B cell (primary cell): ENCODE measurements at regions not wholly inside any gene's neighbourhood (a gene's known extent, or its start where the extent isn't known, plus 50 kb on each side); places are given as distances from the start of the nearest gene placed in this dataset.
"Not testable (repeated sequence)": the region's sequence is repeated elsewhere in the genome, so short reads cannot be mapped to it uniquely, and the experiment has no call there.

Experiments
- ATAC-seq: fragments of 200-7000 bp; cut with Tn5 transposase; one replicate; pipeline ENCODE4 v1.10.0; 2021; ENCODE audit warnings: low read depth, mild to moderate bottlenecking, moderate number of reproducible peaks, moderate library complexity
- CTCF ChIA-PET: fragments of 350-600 bp; sonication (Branson Sonifier 250); formaldehyde crosslinking; loops from one replicate; lab custom pipeline; 2021; ENCODE audit warnings: antibody characterized with exemption, inconsistent platforms; lab: Charles Lee
- POLR2A ChIA-PET: fragments of 350-600 bp; sonication (Branson Sonifier 250); formaldehyde crosslinking; loops from one replicate; lab custom pipeline; 2021; ENCODE audit warnings: antibody characterized with exemption; lab: Charles Lee
- DNase-seq: peaks from one replicate; pipeline ENCODE4 v3.0.0; 2013
- H2AFZ ChIP-seq: 2 replicates; pipeline ENCODE4 v1.6.1; 2012; ENCODE audit warnings: mild to moderate bottlenecking, low read depth, low read length; ENCODE audit not compliant: insufficient read depth, poor library complexity, severe bottlenecking
- H3K27ac ChIP-seq, 2 donors: 1 replicate in 1 of 2; 2 replicates in 1 of 2; pipeline ENCODE4 v1.5.1; 2012 to 2013; ENCODE audit warnings: low read length in 2 of 2, mild to moderate bottlenecking in 2 of 2, moderate library complexity in 1 of 2
- H3K27me3 ChIP-seq, 4 experiments: fragments of 200-600 bp in 1 of 4; sonication (generic) in 1 of 4; replicated peaks in 1 of 4; 1 replicate in 2 of 4; 2 replicates in 2 of 4; pipeline versions ENCODE4 v1.6.1 to v1.7.0; 2013 to 2016; ENCODE audit warnings: low read length in 3 of 4, mild to moderate bottlenecking in 2 of 4, mixed read lengths in 1 of 4, moderate library complexity in 1 of 4; ENCODE audit not compliant: insufficient read depth in 4 of 4, control insufficient read depth in 3 of 4; ENCODE audit errors: control extremely low read depth in 1 of 4
- H3K36me3 ChIP-seq, 2 experiments: replicated peaks in 1 of 2; 1 replicate in 1 of 2; 2 replicates in 1 of 2; pipeline versions ENCODE4 v1.6.1 to v1.7.1; 2013; ENCODE audit warnings: low read length in 1 of 2; ENCODE audit not compliant: insufficient read depth in 2 of 2, control insufficient read depth in 1 of 2; ENCODE audit errors: control extremely low read depth in 1 of 2, extremely low read depth in 1 of 2
- H3K4me1 ChIP-seq, 2 donors: fragments of 200-600 bp in 1 of 2; sonication (generic) in 1 of 2; 1 replicate in 1 of 2; 2 replicates in 1 of 2; pipeline versions ENCODE4 v1.5.1 to v1.6.1; 2013 to 2017; ENCODE audit warnings: low read length in 2 of 2; ENCODE audit not compliant: control insufficient read depth in 2 of 2, insufficient read depth in 2 of 2
- H3K4me2 ChIP-seq: replicated peaks from 2 replicates; pipeline ENCODE3; 2012; ENCODE audit warnings: mild to moderate bottlenecking, low read depth, low read length; ENCODE audit not compliant: poor library complexity, severe bottlenecking
- H3K4me3 ChIP-seq, 5 experiments: fragments of 200-600 bp in 1 of 5; sonication (generic) in 1 of 5; 1 replicate in 3 of 5; 2 replicates in 2 of 5; pipeline versions ENCODE4 v1.5.1 to v1.7.0; 2011 to 2016; ENCODE audit warnings: low read length in 4 of 5, mild to moderate bottlenecking in 4 of 5, low read depth in 2 of 5, control low read depth in 1 of 5, moderate library complexity in 1 of 5; ENCODE audit not compliant: insufficient read depth in 1 of 5; ENCODE audit errors: control extremely low read depth in 1 of 5, extremely low read depth in 1 of 5
- H3K79me2 ChIP-seq: fragments of 200-600 bp; sonication (generic); one replicate; pipeline ENCODE4 v1.6.0; 2016; ENCODE audit warnings: low read length; ENCODE audit not compliant: control insufficient read depth, insufficient read depth
- H3K9ac ChIP-seq: fragments of 200-600 bp; sonication (generic); 2 replicates; pipeline ENCODE4 v1.6.1; 2017; ENCODE audit warnings: mild to moderate bottlenecking, low read length, moderate library complexity
- H3K9me3 ChIP-seq, 3 donors: one replicate each; pipeline versions ENCODE4 v1.6.1 to v1.7.1; 2013; ENCODE audit warnings: low read length in 2 of 3; ENCODE audit not compliant: control insufficient read depth in 2 of 3, insufficient read depth in 1 of 3; ENCODE audit errors: control extremely low read depth in 1 of 3
- H4K20me1 ChIP-seq: 2 replicates; pipeline ENCODE4 v1.6.0; 2012; ENCODE audit warnings: mild to moderate bottlenecking, low read length; ENCODE audit not compliant: insufficient read depth, control insufficient read depth, poor library complexity, severe bottlenecking
- H3K27ac Mint-ChIP-seq: one replicate; pipeline ENCODE4 v1.8.0; 2021; ENCODE audit warnings: mixed read lengths
- H3K27me3 Mint-ChIP-seq: one replicate; pipeline ENCODE4 v1.8.0; 2021; ENCODE audit warnings: mixed read lengths
- H3K4me1 Mint-ChIP-seq: one replicate; pipeline ENCODE4 v1.8.0; 2021; ENCODE audit warnings: mixed read lengths
- H3K4me3 Mint-ChIP-seq: one replicate; pipeline ENCODE4 v1.8.0; 2021; ENCODE audit warnings: mixed read lengths
- H3K9me3 Mint-ChIP-seq: one replicate; pipeline ENCODE4 v1.8.0; 2022; ENCODE audit warnings: mixed read lengths; ENCODE audit not compliant: insufficient read depth
- EZH2 ChIP-seq: IDR thresholded peaks from 2 replicates; pipeline ENCODE4 v1.6.1; 2012; ENCODE audit warnings: borderline replicate concordance, low read depth, mild to moderate bottlenecking, moderate library complexity, low read length; ENCODE audit not compliant: insufficient read depth, poor library complexity, severe bottlenecking
- WGBS: methylation state at CpG from one replicate; pipeline ENCODE4 v1.1.5; 2013; ENCODE audit warnings: missing lambda C conversion rate; ENCODE audit not compliant: insufficient coverage; 5-methylcytosine and 5-hydroxymethylcytosine counted together
- intact Hi-C: fragments of 100-400 bp; cut with micrococcal nuclease; formaldehyde crosslinking; loops from one replicate; pipeline ENCODE4 v1.10.0; 2022
- TF ChIP-seq, protein P1 (sequence below): fragments of 200-600 bp; IDR thresholded peaks from one replicate; pipeline ENCODE4 v1.8.0; 2022; ENCODE audit warnings: antibody characterized with exemption, mild to moderate bottlenecking

DNA sequence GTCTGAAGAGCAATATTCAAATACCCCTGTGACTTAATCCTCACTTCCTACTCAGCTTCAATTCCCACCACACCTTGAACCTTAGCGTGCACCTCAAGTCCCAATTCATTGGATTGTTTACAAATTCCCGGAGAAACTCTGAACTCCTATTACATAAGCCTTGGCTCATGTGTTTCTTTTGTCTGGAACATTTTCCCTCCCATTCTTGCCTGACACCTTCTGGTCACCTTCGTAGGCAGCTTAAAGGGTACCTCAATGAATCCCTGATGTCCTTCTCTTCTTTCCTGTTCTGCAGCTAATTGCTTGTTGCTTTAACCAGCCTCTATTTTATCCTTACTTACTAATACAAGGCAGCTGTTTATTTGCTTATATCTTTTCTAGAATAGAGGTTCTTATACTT is 85.0 kb upstream of the SEL1L start:
- no peak overlapping the region for H3K4me2 ChIP-seq
- TF ChIP-seq EZH2, result no peak
- TF ChIP-seq, protein P1, sequence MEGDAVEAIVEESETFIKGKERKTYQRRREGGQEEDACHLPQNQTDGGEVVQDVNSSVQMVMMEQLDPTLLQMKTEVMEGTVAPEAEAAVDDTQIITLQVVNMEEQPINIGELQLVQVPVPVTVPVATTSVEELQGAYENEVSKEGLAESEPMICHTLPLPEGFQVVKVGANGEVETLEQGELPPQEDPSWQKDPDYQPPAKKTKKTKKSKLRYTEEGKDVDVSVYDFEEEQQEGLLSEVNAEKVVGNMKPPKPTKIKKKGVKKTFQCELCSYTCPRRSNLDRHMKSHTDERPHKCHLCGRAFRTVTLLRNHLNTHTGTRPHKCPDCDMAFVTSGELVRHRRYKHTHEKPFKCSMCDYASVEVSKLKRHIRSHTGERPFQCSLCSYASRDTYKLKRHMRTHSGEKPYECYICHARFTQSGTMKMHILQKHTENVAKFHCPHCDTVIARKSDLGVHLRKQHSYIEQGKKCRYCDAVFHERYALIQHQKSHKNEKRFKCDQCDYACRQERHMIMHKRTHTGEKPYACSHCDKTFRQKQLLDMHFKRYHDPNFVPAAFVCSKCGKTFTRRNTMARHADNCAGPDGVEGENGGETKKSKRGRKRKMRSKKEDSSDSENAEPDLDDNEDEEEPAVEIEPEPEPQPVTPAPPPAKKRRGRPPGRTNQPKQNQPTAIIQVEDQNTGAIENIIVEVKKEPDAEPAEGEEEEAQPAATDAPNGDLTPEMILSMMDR, result no peak
- no peaks in the 10 kb centered on the region for H3K79me2 ChIP-seq
- no peak overlapping the region for H2AFZ ChIP-seq
- ChIA-PET CTCF (no interaction called here), POLR2A (no interaction called here)
- H3K9ac ChIP-seq, result no peak overlapping the region
- ATAC-seq (no peak), DNase-seq (no peak)
- Mint-ChIP-seq H3K27ac (no peak overlapping the region), H3K4me3 (no peak overlapping the region), H3K9me3 (no peaks in the 10 kb centered on the region), H3K4me1 (no peaks in the 10 kb centered on the region), H3K27me3 (no peaks in the 10 kb centered on the region)
- no peaks in the 10 kb centered on the region for H3K36me3 ChIP-seq
- no peaks in the 10 kb centered on the region for H4K20me1 ChIP-seq
- H3K9me3 ChIP-seq, result no peaks in the 10 kb centered on the region
- intact Hi-C loops, result no loop called here
- WGBS, result 100% methylated on average over 3 of the region's 3 CpGs
- H3K4me1 ChIP-seq, result no peaks in the 10 kb centered on the region
- no peak overlapping the region for H3K4me3 ChIP-seq
- no peaks in the 10 kb centered on the region for H3K27me3 ChIP-seq
- H3K27ac ChIP-seq, result no peak overlapping the region

DNA sequence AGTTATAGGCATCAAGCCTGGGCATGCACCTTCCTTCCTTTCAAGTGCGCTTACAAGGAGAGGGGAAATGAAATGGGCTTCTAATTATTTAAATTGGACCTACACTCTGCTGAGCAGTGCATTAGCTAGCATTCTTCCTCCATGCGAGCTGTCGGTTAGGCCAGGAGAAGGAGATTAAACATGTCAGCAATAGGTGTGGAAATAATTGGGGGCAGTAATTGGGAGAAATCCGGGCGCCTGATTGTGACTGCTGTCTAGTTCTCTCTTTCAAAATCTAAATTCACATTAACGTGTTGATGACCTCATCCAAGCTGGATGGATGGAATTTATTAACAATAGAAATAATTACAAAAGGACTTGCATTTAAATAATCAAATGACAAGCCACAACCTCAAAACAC is 86.2 kb upstream of the SEL1L start:
- ChIA-PET POLR2A (no interaction called here), CTCF (interaction anchor here (0.8 kb wide), 1 partner anchor 9 kb away, joined by 3 read pairs; no protein-coding TSS in a partner anchor)
- no peak overlapping the region for H3K4me2 ChIP-seq
- H3K27me3 Mint-ChIP-seq, result no peaks in the 10 kb centered on the region
- H3K9me3 Mint-ChIP-seq, result no peaks in the 10 kb centered on the region
- no peaks in the 10 kb centered on the region for H3K27me3 ChIP-seq
- no peaks in the 10 kb centered on the region for H3K4me1 Mint-ChIP-seq
- DNase-seq (no peak), ATAC-seq (no peak)
- no peak overlapping the region for H3K4me3 Mint-ChIP-seq
- no peaks in the 10 kb centered on the region for H3K9me3 ChIP-seq
- no peaks in the 10 kb centered on the region for H3K36me3 ChIP-seq
- no peak overlapping the region for H3K4me3 ChIP-seq
- H3K4me1 ChIP-seq, result no peaks in the 10 kb centered on the region
- no peaks in the 10 kb centered on the region for H3K79me2 ChIP-seq
- WGBS, result no CpG with 5 or more reads among the region's 6 CpGs
- intact Hi-C loops, result no loop called here
- H4K20me1 ChIP-seq, result no peaks in the 10 kb centered on the region
- no peak overlapping the region for H3K27ac ChIP-seq
- TF ChIP-seq, protein P1, result no peak
- TF ChIP-seq EZH2, result no peak
- H3K9ac ChIP-seq, result no peak overlapping the region
- no peak overlapping the region for H3K27ac Mint-ChIP-seq
- no peak overlapping the region for H2AFZ ChIP-seq

DNA sequence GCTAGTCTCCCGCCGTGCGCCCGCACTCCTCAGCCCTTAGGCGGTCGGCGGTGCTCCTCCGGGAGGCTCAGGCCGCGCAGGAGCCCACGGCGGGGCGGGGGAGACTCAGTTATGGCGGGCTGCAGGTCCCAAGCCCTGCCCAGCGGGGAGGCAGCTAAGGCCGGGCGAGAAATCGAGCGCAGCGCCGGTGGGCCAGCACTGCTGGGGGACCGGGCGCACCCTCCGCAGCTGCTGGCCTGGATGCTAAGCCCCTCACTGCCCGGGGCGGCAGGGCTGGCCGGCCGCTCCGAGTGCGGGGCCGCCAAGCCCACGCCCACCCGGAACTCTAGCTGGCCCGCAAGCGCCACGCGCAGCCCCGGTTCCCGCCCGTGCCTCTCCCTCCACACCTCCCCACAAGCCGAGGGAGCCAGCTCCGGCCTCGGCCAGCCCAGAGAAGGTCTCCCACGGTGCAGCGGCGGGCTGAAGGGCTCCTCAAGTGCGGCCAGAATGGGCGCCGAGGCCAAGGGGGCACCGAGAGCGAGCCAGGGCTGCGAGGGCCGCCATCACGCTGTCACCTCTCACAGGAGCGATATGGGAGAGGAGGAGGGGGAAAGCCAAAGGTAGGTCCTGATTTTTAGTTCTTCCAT is 90.2 kb upstream of the SEL1L start:
- H4K20me1 ChIP-seq, H3K79me2 ChIP-seq, DNase-seq, H3K27ac Mint-ChIP-seq, H3K4me3 ChIP-seq, H3K9me3 ChIP-seq, H3K4me1 Mint-ChIP-seq, H3K9ac ChIP-seq, intact Hi-C loops, H3K9me3 Mint-ChIP-seq, H3K27me3 Mint-ChIP-seq, H3K36me3 ChIP-seq, POLR2A ChIA-PET, H3K27ac ChIP-seq, H3K27me3 ChIP-seq, H3K4me2 ChIP-seq, H2AFZ ChIP-seq, ATAC-seq, H3K4me3 Mint-ChIP-seq, CTCF ChIA-PET, H3K4me1 ChIP-seq: not testable (repeated sequence)
- WGBS, result 96% methylated on average over 54 of the region's 55 CpGs
